ENCODE measurements at regions not wholly inside any gene's neighbourhood (a gene's known extent, or its start where the extent isn't known, plus 50 kb on each side); places are given as distances from the start of the nearest gene placed in this dataset.
"Not testable (repeated sequence)": the region's sequence is repeated elsewhere in the genome, so short reads cannot be mapped to it uniquely, and the experiment has no call there.

DNA sequence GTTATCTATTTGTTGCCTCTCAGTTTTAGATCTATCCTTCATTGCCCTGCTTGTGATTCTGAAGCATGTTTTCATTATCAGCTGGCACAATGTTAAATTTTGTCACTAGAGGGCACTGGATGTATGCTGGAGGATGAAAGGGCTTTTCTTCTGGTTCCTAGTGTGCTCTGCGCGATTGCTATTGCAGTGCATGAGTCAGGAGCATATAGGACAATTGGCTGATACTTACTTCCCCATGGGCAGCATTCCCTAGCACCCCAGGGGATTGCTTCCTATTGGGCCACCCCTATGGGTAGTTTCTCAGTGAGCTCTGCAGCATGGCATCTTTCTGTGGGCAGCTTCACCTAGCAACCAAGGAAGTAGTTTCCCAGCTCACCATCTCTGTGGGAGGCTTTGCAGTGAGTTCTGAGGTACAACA is 280.3 kb upstream of the SYNCRIP start:
- no peak for FAIRE-seq

DNA sequence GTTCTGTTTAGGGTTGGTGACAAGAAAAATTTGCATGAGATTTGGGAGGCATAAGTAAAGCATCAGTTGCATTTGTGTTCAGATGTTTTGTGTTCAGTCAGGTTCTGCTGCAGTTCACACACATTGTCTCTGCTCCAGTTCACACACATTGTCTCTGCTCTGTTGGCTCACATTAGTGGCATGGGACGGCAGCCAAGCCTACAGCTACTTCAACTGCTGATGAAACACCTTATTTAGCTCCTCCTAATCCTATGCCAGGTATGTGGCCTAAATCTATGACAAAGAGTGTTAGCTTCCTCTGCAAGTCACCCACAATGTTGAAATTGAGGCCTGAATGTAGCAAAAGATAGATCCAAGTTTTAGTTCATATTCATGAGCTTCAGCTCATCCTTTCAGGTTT is 278.1 kb upstream of the SYNCRIP start:
- FAIRE-seq = no peak

DNA sequence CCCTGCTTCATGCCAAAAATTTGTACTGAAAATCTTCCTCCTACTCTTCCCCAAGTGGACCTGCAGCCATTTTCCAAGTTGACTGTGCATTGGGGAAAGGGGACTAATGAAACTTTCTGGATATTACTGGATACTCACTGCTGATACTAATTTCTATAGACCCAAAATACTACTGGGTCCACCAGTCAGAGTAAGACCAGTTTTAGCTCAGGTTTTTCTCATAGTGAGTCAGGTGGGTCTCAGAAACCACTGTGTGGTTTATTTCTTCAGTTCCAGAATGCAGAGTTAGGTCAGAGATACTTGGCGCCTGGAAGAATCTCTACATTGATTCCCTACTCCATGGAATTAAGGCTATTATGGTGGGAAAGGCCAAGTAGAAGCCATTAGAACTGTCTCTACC is 274.8 kb upstream of the SYNCRIP start:
- FAIRE-seq = no peak

DNA sequence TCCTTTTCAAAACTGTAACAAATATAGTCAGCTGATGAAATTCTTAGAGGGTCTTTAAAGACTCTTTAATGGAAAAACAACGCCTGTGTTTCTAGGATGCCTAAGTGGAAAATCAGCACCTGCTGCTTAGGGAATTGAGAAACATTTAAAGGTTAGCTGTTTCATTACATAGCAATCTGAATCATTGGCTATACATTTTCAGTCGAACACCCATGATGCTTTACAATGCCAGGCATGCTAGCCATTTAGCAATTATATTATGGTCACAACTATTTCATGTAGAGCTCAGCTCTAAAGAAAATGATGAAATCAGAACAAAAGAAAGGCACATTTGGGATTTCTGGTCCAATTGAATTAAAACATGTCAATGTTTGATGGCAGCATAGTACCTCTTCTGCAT is 270.3 kb upstream of the SYNCRIP start:
- FAIRE-seq = no peak

DNA sequence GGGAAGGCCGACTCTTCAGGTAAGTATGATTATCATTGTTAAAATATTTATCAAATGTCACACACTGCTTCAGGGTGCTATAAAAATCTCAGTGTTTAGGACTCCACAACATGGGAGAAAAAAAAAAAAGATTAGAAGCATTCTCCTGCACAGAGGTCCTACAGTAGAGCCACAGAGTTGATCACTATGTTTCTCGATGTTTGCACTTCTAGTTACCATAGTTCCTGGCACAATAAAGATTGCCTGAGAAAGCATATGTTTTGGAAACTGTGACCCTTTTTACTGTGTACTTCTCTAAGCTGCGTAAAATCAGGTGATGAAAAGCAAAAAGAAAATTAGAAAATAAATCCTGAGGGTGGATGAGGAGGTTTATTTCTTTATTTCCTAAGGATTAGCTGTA is 269.9 kb upstream of the SYNCRIP start:
- no peak for FAIRE-seq

DNA sequence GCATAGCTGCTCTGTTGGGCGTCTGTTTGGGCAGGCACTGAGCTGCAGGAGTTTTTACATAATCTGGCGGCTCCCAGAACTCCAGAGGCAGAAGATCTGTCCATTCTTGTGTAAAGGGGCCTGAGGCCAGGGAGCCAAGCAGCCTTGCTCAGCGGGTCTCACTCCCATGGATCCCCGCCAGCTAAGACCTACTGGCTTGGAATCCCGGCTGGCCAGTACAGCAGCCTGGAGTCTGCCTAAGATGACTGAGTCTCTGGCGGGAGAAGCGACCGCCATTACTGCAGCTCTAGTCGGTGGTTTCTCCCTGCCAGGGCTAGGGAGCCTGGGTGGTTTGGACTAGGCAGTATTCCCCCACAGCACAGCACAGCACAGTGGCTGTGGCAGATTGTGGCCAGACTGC is 268.4 kb upstream of the SYNCRIP start:
- no peak for FAIRE-seq

DNA sequence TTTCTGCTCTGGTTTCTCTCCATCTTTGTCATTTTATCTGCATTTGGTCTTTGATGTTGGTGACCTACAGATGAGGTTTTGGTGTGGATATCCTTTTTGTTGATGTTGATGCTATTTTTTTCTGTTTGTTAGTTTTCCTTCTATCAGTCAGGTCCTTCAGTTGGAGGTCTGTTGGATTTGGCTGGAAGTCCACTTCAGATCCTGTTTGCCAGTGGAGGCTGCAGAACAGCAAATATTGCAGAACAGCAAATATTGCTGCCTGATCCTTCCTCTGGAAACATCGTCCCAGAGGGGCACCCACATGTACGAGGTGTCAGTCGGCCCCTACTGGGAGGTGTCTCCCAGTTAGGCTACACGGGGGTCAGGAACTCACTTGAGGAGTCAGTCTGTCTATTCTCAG is 265.4 kb upstream of the SYNCRIP start:
- FAIRE-seq = not testable (repeated sequence)

DNA sequence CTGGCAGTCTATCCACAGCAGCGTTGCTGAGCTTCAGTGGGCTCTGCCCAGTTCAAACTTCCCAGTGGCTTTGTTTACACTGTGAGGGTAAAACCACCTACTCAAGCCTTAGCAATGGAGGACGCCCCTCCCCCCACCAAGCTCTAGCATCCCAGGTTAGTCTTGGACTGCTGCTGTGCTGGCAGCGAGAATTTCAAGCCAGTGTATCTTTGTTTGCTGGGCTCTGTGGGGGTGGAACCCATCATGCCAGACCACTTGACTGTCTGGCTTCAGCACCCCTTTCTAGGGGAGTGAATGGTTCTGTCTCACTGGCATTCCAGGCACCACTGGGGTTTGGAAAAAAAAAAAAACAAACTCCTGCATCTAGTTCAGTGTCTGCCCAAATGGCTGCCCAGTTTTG is 249.7 kb upstream of the SYNCRIP start:
- FAIRE-seq = no peak

DNA sequence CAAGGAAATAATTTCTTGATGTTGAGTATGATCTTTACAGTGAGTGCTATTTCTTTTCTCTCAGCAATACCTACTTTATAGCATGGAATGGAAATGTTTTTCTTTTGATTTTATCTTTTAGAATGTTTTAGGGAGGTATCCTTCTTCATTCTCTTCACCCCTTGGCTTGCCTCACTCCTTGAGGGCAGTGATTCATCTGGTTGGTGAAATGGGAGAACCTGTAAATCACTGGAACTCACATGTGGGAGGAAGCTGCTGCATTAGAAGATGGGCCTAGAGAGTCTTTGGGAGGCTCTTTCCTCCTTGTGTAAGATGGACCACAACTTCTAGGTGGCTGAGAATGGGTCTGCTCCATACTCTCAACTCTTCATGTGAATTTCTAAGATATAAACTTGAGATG is 244.8 kb upstream of the SYNCRIP start:
- no peak for FAIRE-seq

DNA sequence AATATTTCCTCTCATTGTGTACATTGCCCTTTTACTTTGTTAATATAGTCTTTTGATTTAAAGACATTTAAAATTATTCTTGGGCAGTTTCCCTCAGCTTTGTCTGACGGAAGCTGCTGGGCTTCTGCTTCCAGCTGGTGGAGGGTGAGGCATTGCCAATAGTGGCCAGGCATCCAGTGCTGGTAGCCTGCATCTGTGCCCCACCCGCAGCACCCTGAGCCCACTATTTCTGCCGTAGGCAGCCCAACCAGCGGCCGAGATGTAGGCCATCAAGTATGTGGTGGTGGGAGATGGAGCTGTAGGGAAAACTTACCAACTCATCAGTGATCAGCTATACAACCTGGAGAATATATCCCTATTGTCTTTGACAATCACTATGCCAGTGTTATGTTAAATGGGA is 226.0 kb upstream of the SYNCRIP start:
- FAIRE-seq = no peak

DNA sequence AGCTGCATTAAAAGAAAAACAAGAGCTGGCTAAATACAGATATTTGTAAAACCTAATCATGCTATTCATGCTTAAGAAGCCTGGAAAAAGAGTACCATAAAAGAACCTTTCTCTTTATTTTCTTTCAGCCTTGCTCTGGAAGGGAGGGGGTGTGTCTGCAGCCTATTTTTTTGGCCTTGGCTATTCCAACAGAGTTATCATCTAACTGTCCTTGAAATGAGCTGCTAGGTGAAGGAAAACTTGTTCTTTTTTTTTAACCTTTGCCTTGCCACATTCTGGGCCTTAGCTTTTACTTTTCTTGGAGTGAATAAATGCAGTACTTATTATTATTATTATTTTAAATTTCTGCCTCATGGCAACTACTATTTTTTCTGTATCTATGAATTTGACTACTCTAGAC is 224.9 kb upstream of the SYNCRIP start:
- FAIRE-seq = no peak

DNA sequence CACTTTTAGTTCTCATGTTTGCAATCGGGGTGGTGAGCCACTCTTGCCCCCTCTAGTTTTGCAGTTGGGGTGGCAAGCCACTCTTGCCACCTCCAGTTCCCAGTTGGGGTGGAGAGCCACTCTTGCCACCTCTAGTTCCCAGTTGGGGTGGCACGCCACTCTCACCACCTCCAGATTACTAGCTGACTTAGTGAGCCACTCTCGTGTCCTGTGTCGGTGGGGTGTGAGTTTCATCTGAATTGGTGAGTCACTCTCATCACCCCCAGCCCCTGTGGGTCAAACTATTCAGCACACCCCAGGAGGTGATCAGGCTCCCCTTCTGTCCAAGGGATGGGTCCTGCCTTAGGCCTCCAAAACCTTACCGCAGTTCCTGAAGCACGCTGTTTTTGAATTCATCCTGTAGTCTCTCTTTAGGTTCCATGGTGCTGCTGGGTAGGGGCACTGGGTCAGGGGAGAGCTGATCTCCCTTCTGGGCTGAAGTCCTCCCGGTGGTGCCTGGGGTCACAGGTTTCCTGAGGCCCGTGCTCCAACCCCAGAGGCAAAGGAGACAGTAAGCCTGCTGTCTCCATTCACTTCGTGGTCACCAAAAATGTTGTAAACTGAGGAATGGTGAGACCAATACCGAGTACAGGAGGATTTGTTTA is 224.2 kb upstream of the SYNCRIP start:
- FAIRE-seq = no peak

DNA sequence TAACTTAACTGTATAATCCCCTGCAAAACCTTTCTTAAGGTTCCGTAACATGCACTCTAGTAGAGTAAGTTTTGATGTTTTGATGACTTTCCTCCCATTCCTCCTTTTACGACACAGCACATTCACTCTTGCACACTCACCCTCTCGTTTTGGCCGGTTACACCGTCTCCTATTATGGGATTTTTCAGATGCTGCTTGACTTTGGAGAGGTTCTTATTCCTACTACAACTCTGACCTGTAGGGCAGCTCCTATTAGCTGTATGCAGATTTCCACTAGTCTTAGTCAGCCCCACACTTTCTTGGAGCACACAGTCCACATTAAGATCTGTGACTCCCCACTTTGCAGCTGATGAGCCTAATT is 223.7 kb upstream of the SYNCRIP start:
- no peak for FAIRE-seq

DNA sequence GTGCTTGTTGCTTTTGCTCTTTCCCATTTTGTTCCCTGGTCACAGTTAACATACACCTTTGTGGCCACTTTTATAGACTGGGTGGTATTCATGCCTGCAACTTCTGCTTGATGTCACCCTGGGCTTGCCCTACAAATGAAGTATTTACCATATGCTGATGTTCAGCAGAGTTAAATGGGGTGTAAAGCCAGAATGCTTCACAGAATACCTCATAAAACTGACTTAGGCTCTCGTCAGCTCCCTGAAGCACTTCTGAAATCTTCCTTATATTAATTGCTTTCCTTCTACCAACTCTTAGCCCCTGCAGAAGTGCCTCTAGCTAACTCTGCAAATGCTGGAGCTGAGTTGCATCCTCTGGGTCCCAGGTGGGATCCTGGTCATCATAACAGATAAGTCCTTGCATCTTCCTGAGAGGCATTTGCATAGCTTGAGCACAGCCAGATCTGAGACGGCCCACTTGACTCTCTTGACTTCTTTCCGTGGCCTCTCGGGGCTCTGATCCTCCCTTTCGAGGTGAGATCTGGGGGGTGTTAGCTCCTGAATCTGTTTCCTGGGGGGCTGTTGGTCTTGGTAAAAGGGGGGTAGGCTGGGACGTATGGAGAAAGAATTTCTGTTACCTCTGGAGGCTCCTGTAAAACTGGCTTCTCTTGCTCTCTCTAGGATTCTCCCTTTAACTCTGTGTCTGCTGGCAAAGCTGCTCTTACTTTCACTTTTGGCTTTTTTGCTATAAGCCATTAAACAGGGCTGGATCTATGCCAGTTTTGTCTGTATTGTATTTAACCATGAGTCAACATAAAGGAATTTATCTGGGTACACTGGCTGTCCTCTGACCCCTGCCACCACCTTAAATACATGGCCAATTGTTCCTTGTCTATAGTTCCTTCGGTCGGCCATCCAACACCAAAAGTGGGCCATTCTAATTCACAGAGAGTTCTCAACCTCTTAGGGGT is 223.0 kb upstream of the SYNCRIP start:
- no peak for FAIRE-seq

DNA sequence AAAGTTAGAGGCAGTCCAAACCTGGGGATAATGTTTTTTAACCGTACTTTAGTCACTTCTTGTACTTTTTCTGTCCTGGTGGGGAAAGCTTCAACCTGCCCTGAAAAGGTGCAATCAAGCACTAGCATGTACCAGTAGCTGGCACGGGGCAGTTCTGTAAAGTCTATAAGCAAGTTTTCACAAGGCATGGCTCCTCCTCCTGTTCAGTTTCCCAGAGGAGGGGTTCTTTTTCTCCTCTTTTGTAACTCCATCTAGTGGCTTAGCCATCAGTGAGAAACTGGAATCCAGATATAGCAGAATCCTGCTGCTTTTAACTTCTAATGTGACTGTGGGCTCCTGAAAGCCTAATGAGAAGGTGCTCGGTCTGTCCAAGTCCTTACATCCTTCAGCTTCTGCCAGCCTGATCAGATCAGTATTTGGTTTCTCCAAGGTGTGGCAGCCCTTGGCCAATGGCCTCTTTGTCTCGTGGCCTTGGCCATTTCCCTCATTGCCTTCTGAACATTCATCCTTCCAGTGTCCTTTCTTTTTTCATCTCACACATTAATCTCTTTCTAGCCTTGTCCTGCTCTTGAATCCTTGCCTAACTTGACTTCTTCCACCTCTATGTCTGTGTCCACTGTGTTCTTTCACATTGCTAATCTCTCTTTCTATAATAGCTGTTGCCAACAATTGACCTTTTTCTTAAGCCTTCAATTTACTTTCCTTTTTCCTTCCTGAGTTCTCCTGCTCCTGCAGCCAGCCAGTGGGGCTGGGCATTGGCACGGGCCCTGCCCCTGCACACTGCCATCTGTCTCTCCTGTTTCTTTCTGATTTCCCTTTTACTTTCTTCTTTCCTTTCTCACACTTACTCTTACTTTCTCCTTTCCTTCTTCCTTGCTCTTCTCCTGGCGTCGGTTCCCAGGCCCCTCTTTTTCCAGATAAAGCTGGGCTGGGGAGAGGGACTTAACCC is 222.0 kb upstream of the SYNCRIP start:
- FAIRE-seq = no peak

DNA sequence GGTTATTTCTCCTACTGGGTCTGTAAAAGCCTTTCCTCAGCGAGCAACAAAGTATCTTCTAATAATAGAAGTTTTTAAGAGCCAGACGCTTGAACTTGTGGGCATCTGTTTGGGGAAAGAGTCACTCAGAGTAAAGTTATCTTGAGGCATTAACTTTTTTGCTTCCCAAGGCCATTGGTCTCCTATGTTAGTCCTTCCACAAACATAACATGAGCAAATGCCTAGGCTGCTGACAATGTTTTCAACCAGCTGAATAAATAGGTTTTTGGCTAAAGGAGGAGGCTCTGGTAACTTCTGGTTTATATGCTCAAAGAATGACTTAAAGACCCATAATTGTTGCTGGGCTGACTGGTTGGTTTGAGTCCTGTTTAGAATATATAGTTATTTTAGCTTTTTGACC is 213.5 kb upstream of the SYNCRIP start:
- FAIRE-seq = no peak

DNA sequence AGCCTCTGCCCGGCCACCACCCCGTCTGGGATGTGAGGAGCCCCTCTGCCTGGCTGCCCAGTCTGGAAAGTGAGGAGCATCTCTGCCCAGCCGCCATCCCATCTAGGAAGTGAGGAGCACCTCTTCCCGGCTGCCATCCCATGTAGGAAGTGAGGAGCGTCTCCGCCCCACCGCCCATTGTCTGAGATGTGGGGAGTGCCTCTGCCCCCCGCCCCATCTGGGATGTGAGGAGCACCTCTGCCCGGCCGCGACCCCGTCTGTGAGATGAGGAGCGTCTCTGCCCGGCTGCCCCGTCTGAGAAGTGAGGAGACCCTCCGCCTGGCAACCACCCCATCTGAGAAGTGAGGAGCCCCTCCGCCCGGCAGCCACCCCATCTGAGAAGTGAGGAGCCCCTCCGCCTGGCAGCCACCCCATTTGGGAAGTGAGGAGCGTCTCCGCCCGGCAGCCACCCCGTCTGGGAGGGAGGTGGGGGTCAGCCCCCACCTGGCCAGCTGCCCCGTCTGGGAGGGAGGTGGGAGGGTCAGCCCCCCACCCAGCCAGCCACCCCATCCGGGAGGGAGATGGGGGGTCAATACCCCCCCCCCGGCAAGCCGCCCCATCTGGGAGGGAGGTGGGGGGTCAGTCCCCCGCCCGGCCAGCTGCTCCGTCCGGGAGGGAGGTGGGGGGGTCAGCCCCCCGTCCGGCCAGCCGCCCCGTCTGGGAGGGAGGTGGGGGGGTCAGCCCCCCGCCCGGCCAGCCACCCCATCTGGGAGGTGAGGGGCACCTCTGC is 195.8 kb upstream of the SYNCRIP start:
- not testable (repeated sequence) for FAIRE-seq

DNA sequence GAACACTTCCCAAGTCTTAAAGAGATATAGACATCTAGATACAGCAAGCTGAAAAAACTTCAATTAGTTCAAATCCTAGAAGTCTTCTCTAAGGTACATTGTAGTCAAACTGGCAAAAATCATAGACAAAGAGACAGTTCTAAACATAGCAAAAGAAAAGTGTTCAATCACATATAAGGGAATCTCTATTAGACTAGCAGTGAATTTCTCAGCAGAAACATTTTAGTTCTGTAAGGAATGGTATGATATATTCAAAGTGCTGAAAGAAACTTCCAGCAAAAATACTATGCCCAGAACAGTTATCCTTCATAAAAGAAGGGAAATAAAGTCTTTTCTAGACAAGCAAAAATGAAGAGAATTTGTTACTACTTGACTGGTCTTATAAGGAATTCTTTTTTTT is 186.3 kb upstream of the SYNCRIP start:
- no peak for FAIRE-seq

DNA sequence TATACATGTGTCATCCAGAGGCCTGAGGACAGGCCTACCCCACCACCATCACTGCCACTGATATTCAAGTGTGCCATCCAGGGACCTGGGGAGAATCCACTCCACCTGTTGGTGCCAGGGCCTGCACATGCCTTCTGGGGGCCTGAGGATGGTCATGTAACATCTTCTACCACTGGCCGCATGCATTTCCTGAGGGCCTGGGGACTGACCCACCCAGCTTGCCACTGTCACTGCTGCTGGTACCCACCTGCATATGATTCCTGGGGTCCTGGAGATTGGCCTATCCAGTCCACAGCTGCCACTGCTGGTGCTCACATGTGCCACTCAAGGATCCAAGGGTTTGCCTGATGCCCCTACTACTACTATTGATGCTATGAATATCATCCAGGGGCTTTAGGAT is 184.3 kb upstream of the SYNCRIP start:
- FAIRE-seq = no peak

DNA sequence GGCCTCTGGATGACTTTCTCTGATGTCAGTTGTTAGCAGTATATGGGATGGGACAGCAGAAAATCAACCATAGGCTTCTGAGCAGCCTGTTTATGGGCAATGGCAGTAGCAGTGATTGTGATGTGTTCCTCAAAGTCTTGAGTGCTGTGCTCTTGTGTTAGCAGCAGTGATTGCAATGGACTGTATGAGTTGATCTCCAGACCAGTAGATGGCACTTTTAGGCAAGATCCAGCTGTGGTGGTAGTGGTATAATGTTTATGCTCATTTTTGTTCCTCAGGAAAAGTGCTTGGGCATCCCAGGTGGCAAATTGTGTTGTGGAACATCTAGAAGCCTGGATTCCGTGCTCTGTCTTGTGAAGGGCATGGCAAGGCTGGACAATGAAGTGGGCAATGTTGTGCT is 181.6 kb upstream of the SYNCRIP start:
- FAIRE-seq = no peak

DNA sequence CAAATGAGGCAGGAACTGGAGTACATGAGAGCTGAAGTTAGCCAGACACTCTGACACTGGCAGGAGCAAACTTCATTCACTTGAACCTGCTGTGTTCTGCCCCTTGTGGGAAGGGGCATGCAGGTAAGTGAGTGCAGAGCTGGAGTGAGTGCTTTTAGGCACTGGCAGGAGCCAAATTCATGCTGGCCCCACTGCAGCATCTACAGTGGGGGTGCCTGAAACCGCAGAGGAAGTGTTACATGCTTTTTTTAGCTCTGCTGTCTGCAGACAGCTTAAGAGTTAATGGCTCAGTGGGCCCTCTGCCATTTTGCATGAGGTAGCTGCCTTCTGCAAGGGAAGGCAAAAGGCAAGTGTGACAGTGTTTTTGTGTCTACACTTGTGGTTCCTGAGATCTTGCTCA is 167.9 kb upstream of the SYNCRIP start:
- no peak for FAIRE-seq

DNA sequence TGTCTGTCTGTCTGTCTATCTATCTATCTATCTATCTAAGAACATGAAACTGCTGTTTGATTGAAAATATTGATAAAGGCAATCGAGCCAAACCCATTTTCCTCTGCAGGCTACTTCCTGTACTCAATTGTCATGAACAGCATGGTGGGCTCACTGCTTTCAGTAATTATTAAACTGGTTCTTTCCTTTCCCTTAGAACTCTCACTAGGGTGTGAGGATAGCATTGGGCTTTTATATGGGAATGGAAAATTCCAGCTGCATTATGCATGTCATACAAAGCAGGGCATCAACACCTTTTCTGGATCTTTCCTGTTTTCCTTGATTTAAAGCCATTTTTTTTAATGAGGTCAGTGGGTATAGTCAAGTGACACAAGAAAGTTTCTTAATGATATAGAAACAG is 161.0 kb upstream of the SYNCRIP start:
- no peak for FAIRE-seq

DNA sequence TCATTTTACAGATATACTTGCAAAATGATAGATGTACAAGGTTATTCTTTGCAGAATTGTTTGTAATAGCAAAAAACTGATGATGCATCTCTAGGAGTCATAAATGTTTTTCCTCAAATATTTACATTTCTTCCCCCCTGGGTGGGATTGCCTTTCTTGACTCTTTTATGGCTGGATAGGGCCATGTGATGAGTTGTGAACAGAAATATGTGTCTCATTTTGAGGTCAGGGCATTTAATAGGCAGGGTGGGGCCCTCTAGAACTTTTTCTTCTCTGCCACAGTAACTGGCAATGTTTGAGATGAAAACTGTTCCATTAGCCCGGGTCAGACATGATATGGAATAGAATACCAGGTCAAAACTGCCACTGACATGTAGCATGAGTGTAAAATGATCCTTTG is 159.5 kb upstream of the SYNCRIP start:
- no peak for FAIRE-seq
